ENCODE measurements at regions not wholly inside any gene's neighbourhood (a gene's known extent, or its start where the extent isn't known, plus 50 kb on each side); places are given as distances from the start of the nearest gene placed in this dataset.

DNA sequence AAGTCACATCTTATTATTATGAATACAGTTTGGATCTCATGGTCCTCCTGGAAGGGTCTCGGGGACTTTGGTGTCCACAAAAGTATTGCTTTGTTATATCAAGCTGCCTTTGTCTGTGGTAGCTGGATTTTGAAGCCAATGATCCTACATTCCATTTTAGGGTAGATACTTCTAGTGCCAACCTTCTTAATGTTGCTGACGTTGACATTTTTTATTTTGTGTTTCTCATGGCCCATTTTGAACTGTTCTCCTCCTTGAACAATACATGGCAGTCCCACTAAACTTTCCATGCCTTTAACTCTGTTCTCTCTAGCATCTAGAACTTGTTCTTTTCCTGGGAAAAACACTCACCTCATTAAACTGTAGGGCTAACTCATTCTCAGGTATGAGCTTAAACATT is 425.8 kb downstream of the KCTD16 start:
- TF ChIP-seq EZH2 (IDR thresholded peaks at IDR 0.05; ENCODE audit: borderline replicate concordance, low read depth, low read length, severe bottlenecking), result no peak
- TF ChIP-seq, protein P1, sequence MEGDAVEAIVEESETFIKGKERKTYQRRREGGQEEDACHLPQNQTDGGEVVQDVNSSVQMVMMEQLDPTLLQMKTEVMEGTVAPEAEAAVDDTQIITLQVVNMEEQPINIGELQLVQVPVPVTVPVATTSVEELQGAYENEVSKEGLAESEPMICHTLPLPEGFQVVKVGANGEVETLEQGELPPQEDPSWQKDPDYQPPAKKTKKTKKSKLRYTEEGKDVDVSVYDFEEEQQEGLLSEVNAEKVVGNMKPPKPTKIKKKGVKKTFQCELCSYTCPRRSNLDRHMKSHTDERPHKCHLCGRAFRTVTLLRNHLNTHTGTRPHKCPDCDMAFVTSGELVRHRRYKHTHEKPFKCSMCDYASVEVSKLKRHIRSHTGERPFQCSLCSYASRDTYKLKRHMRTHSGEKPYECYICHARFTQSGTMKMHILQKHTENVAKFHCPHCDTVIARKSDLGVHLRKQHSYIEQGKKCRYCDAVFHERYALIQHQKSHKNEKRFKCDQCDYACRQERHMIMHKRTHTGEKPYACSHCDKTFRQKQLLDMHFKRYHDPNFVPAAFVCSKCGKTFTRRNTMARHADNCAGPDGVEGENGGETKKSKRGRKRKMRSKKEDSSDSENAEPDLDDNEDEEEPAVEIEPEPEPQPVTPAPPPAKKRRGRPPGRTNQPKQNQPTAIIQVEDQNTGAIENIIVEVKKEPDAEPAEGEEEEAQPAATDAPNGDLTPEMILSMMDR (IDR thresholded peaks at IDR 0.05; ENCODE audit: borderline replicate concordance, extremely low read depth, low read length, poor library complexity, severe bottlenecking), result no peak
